ENCODE measurements at regions not wholly inside any gene's neighbourhood (a gene's known extent, or its start where the extent isn't known, plus 50 kb on each side); places are given as distances from the start of the nearest gene placed in this dataset.

GRCh38 chr3:25037049-25037547 is 391.0 kb upstream of the RARB start:
- TF ChIP-seq CTCF (IDR thresholded peaks at IDR 0.05): no peak
- no peak for TF ChIP-seq POLR2A (IDR thresholded peaks at IDR 0.05)
